ENCODE measurements at regions not wholly inside any gene's neighbourhood (a gene's known extent, or its start where the extent isn't known, plus 50 kb on each side); places are given as distances from the start of the nearest gene placed in this dataset.
"Not testable (repeated sequence)": the region's sequence is repeated elsewhere in the genome, so short reads cannot be mapped to it uniquely, and the experiment has no call there.

DNA sequence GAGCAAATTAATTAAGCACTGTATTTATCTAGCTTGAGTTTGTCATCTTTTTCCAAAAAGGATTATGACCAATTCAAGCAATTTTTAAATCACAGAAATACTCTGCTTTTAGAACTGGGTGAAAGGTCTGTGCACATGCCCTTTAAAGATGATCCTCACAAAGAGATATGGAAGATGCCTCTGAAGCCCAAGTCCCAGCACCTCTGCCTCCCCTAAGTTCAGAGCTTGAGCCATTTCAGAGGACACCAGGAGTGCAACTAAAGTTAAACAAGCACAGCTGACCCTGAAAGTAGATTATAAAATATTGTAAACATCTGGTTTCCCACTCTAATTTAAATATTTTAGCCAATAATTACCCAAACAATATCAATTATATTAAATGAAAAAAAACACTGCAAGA lies 139.5 kb upstream of the BEND6 start:
- H3K9me3 Mint-ChIP-seq, result no peaks in the 10 kb centered on the region
- no peaks in the 10 kb centered on the region for H3K27me3 Mint-ChIP-seq (ENCODE audit: low read depth)
- no peak overlapping the region for H3K27ac Mint-ChIP-seq
- H3K36me3 Mint-ChIP-seq (ENCODE audit: low read depth), result no peaks in the 10 kb centered on the region
- TF ChIP-seq CTCF (IDR thresholded peaks at IDR 0.05; ENCODE audit: unreplicated experiment in 3 of 3), result no peak
- H3K4me3 Mint-ChIP-seq, result no peak overlapping the region
- peaks cover 22% of the 10 kb centered on the region for H3K4me1 Mint-ChIP-seq

DNA sequence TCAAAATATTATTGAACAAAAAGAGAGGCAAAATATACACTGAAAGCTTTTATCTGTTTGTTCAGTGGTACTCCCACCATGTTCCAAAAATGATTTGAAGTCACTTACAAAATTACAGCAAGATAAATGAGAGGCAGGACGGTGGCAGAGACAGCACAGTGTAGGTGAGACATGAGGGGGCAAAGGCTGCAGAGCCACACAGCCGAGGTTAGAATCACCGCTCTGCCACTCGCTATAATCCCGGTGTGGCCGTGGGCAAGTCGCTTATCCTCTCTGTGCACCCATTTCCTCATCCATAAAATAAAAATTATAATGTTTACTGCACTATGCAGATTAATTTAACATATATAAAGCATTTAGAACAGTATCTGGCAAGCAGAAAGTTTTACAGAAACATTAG lies 140.1 kb upstream of the BEND6 start:
- no peak for TF ChIP-seq CTCF (IDR thresholded peaks at IDR 0.05; ENCODE audit: unreplicated experiment in 3 of 3)
- H3K36me3 Mint-ChIP-seq (ENCODE audit: low read depth), result no peaks in the 10 kb centered on the region
- peak overlapping the region in 2 of 3 experiments; percentile 9 to 22 for H3K27ac Mint-ChIP-seq
- no peak overlapping the region for H3K4me3 Mint-ChIP-seq
- H3K27me3 Mint-ChIP-seq (ENCODE audit: low read depth), result no peaks in the 10 kb centered on the region
- H3K9me3 Mint-ChIP-seq, result no peaks in the 10 kb centered on the region
- H3K4me1 Mint-ChIP-seq, result peaks cover 22% of the 10 kb centered on the region

- TF ChIP-seq CTCF (IDR thresholded peaks at IDR 0.05; ENCODE audit: unreplicated experiment in 3 of 3), result no peak
- Mint-ChIP-seq H3K9me3 (no peaks in the 10 kb centered on the region), H3K27ac (peak overlapping the region in 2 of 3 experiments; percentile 9 to 22), H3K36me3 (ENCODE audit: low read depth) (no peaks in the 10 kb centered on the region), H3K4me3 (no peak overlapping the region), H3K4me1 (peaks cover 27% of the 10 kb centered on the region), H3K27me3 (ENCODE audit: low read depth) (no peaks in the 10 kb centered on the region)
Measured at GRCh38 chr6:56814308-56814707, 140.6 kb upstream of the BEND6 start.

GRCh38 chr6:56812851-56813250 lies 142.1 kb upstream of the BEND6 start:
- H3K4me3 Mint-ChIP-seq; H3K27me3 Mint-ChIP-seq (ENCODE audit: low read depth); H3K36me3 Mint-ChIP-seq (ENCODE audit: low read depth); H3K27ac Mint-ChIP-seq; H3K9me3 Mint-ChIP-seq: not testable (repeated sequence)
- H3K4me1 Mint-ChIP-seq, result peaks cover 35% of the 10 kb centered on the region

DNA sequence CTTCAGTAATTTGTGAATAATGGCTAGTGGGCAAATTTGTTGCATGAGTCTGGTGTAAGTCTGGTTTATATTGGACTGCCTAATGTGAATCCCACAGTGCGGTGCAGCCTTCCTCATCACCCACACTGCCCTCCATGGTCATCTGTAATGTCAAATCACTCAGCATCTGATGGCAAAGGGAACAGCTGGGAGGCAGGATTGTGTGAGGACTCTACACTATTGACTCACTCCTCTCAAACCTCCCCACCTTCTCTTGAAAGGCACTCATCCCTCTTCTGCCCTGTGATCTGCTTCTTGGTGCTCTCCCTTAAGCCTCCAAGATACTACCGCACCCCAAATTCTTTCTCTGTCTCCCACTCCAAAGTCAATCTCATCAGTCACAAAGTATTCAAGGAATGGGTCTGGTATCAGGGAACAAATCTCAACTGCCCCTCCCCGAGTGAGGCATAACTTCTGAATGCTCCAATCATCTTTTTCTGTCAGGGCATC lies 146.0 kb upstream of the BEND6 start:
- TF ChIP-seq CTCF (IDR thresholded peaks at IDR 0.05; ENCODE audit: unreplicated experiment in 3 of 3), result no peak
- no peaks in the 10 kb centered on the region for H3K36me3 Mint-ChIP-seq (ENCODE audit: low read depth)
- H3K9me3 Mint-ChIP-seq, result no peaks in the 10 kb centered on the region
- peaks cover 35% of the 10 kb centered on the region for H3K4me1 Mint-ChIP-seq
- H3K4me3 Mint-ChIP-seq, result no peak overlapping the region
- peak overlapping the region in 2 of 3 experiments; percentile 23 to 33 for H3K27ac Mint-ChIP-seq
- H3K27me3 Mint-ChIP-seq (ENCODE audit: low read depth), result no peaks in the 10 kb centered on the region

GRCh38 chr6:56807989-56808337 lies 146.9 kb upstream of the BEND6 start:
- Mint-ChIP-seq H3K27me3 (ENCODE audit: low read depth) (no peaks in the 10 kb centered on the region), H3K4me1 (peaks cover 43% of the 10 kb centered on the region), H3K27ac (peak overlapping the region in 1 of 3 experiments; percentile 18), H3K4me3 (no peak overlapping the region), H3K9me3 (no peaks in the 10 kb centered on the region), H3K36me3 (ENCODE audit: low read depth) (no peaks in the 10 kb centered on the region)
- no peak for TF ChIP-seq CTCF (IDR thresholded peaks at IDR 0.05; ENCODE audit: unreplicated experiment in 3 of 3)
